ENCODE measurements at regions not wholly inside any gene's neighbourhood (a gene's known extent, or its start where the extent isn't known, plus 50 kb on each side); places are given as distances from the start of the nearest gene placed in this dataset.

GRCh38 chr18:51953521-51953920, 386.5 kb upstream of the DCC start:
- TF ChIP-seq CTCF (IDR thresholded peaks at IDR 0.05) = no peak
- TF ChIP-seq POLR2A (IDR thresholded peaks at IDR 0.05) = no peak
- TF ChIP-seq POLR2AphosphoS5 (IDR thresholded peaks at IDR 0.05) = no peak
- TF ChIP-seq EP300 (IDR thresholded peaks at IDR 0.05) = no peak

All from stomach (tissue), 4 donors.